GM23338 (cell line): ENCODE measurements at regions not wholly inside any gene's neighbourhood (a gene's known extent, or its start where the extent isn't known, plus 50 kb on each side); places are given as distances from the start of the nearest gene placed in this dataset.

Experiments
- ATAC-seq: fragments of 200-7000 bp; cut with Tn5 transposase; 3 replicates; pipeline ENCODE4 v1.9.1; 2020
- DNase-seq: peaks from one replicate; pipeline ENCODE4 v3.0.0-alpha.2; 2015; ENCODE audit warnings: low spot score
- H2AFZ ChIP-seq: fragments of 200-600 bp; sonication (generic); 2 replicates; pipeline ENCODE4 v1.8.0; 2016; ENCODE audit warnings: antibody characterized with exemption, mild to moderate bottlenecking, moderate library complexity
- H3F3A ChIP-seq: fragments of 200-600 bp; sonication (generic); replicated peaks from 2 replicates; pipeline ENCODE4 v1.8.0; 2017; ENCODE audit warnings: antibody characterized with exemption, mixed run types, low read depth
- H3K27ac ChIP-seq: fragments of 200-600 bp; sonication (generic); 2 replicates; pipeline ENCODE4 v1.6.1; 2016; ENCODE audit warnings: low read depth
- H3K27me3 ChIP-seq: fragments of 200-600 bp; sonication (generic); 2 replicates; pipeline ENCODE4 v1.8.0; 2016; ENCODE audit warnings: mild to moderate bottlenecking, mixed run types, moderate library complexity; ENCODE audit not compliant: insufficient read depth
- H3K36me3 ChIP-seq: fragments of 200-600 bp; sonication (generic); 2 replicates; pipeline ENCODE4 v1.8.0; 2016; ENCODE audit warnings: mild to moderate bottlenecking; ENCODE audit not compliant: insufficient read depth
- H3K4me1 ChIP-seq: fragments of 200-600 bp; sonication (generic); 2 replicates; pipeline ENCODE4 v1.8.0; 2016; ENCODE audit warnings: mild to moderate bottlenecking, moderate library complexity; ENCODE audit not compliant: insufficient read depth
- H3K4me2 ChIP-seq: fragments of 200-600 bp; sonication (generic); 2 replicates; pipeline ENCODE4 v1.7.1; 2017; ENCODE audit warnings: mixed run types
- H3K4me3 ChIP-seq: fragments of 200-600 bp; sonication (generic); 2 replicates; pipeline ENCODE4 v1.6.1; 2016; ENCODE audit warnings: mixed run types
- H3K79me2 ChIP-seq: fragments of 200-600 bp; sonication (generic); replicated peaks from 2 replicates; pipeline ENCODE4 v1.8.0; 2017; ENCODE audit warnings: mild to moderate bottlenecking; ENCODE audit not compliant: insufficient read depth
- H3K9me2 ChIP-seq: fragments of 200-600 bp; sonication (generic); 2 replicates; pipeline ENCODE4 v1.8.0; 2017; ENCODE audit not compliant: insufficient read depth
- H4K20me1 ChIP-seq: fragments of 200-600 bp; sonication (generic); replicated peaks from 2 replicates; pipeline ENCODE4 v1.8.0; 2017; ENCODE audit warnings: mild to moderate bottlenecking; ENCODE audit not compliant: insufficient read depth
- H3K27ac Mint-ChIP-seq: 2 replicates; pipeline ENCODE4 v1.8.0; 2020; ENCODE audit warnings: inconsistent platforms, mild to moderate bottlenecking, moderate library complexity, mixed read lengths
- H3K27me3 Mint-ChIP-seq: 3 replicates; pipeline ENCODE4 v1.8.0; 2022; ENCODE audit warnings: low read depth, mild to moderate bottlenecking, moderate library complexity, mixed read lengths, inconsistent platforms; ENCODE audit not compliant: insufficient read depth, poor library complexity
- H3K36me3 Mint-ChIP-seq: 3 replicates; pipeline ENCODE4 v1.8.0; 2021; ENCODE audit warnings: low read depth, mild to moderate bottlenecking, inconsistent platforms, moderate library complexity, mixed read lengths
- H3K4me1 Mint-ChIP-seq: 3 replicates; pipeline ENCODE4 v1.8.0; 2020; ENCODE audit warnings: mild to moderate bottlenecking, inconsistent platforms, mixed read lengths
- H3K4me3 Mint-ChIP-seq: 3 replicates; pipeline ENCODE4 v1.8.0; 2021; ENCODE audit warnings: moderate library complexity, mild to moderate bottlenecking, inconsistent platforms, mixed read lengths
- H3K9me3 Mint-ChIP-seq: 3 replicates; pipeline ENCODE4 v1.8.0; 2020; ENCODE audit warnings: moderate library complexity, mild to moderate bottlenecking, inconsistent platforms, mixed read lengths
- CREB1 ChIP-seq: fragments of 250-450 bp; sonication (Bioruptor Pico); IDR thresholded peaks from 2 replicates; pipeline ENCODE4 v1.5.0; 2020; ENCODE audit warnings: low read depth, mild to moderate bottlenecking, moderate library complexity
- EZH2 ChIP-seq: fragments of 200-600 bp; sonication (generic); IDR thresholded peaks from one replicate; pipeline ENCODE4 v1.8.0; 2017; ENCODE audit warnings: antibody characterized with exemption, mild to moderate bottlenecking, low read depth; ENCODE audit not compliant: unreplicated experiment
- EZH2phosphoT487 ChIP-seq: fragments of 200-600 bp; sonication (generic); IDR thresholded peaks from one replicate; pipeline ENCODE4 v1.8.1; 2018; ENCODE audit warnings: antibody characterized with exemption; ENCODE audit not compliant: unreplicated experiment
- JUNB ChIP-seq: IDR thresholded peaks from one replicate; pipeline ENCODE4 v1.6.1; 2016; ENCODE audit warnings: antibody characterized with exemption; ENCODE audit not compliant: unreplicated experiment
- NANOG ChIP-seq: IDR thresholded peaks from 2 replicates; pipeline ENCODE4 v1.6.1; 2016; ENCODE audit warnings: antibody characterized with exemption, borderline replicate concordance
- POLR2AphosphoS5 ChIP-seq: IDR thresholded peaks from 2 replicates; pipeline ENCODE4 v1.6.1; 2016; ENCODE audit warnings: antibody characterized with exemption, low read depth
- STAT1 ChIP-seq: IDR thresholded peaks from one replicate; pipeline ENCODE4 v1.6.1; 2016; ENCODE audit warnings: antibody characterized with exemption; ENCODE audit not compliant: unreplicated experiment
- ZNF114 ChIP-seq: fragments of 250-450 bp; sonication (Bioruptor Pico); IDR thresholded peaks from 2 replicates; pipeline ENCODE4 v1.5.0; 2020; ENCODE audit warnings: mild to moderate bottlenecking, moderate library complexity
- ZNF331 ChIP-seq: fragments of 250-450 bp; sonication (Bioruptor Pico); IDR thresholded peaks from 2 replicates; pipeline ENCODE4 v1.5.0; 2020; ENCODE audit warnings: low read depth, mild to moderate bottlenecking, moderate library complexity
- TF ChIP-seq, protein P1 (sequence below): IDR thresholded peaks from 2 replicates; pipeline ENCODE4 v1.6.1; 2016; ENCODE audit warnings: antibody characterized with exemption
- TF ChIP-seq, protein P2 (sequence below): IDR thresholded peaks from one replicate; pipeline ENCODE4 v1.6.1; 2018; ENCODE audit warnings: antibody characterized with exemption; ENCODE audit not compliant: unreplicated experiment
- TF ChIP-seq, protein P3 (sequence below): fragments of 250-450 bp; sonication (Bioruptor Pico); IDR thresholded peaks from 2 replicates; pipeline ENCODE4 v1.5.0; 2020; ENCODE audit warnings: mild to moderate bottlenecking, moderate library complexity
- TF ChIP-seq, protein P4 (sequence below), 2 experiments: fragments of 200-600 bp in 1 of 2; sonication (generic) in 1 of 2; conservative IDR thresholded peaks; 2 replicates each; pipeline versions ENCODE4 v1.5.1 to v1.6.1; 2016 to 2017; ENCODE audit warnings: antibody characterized with exemption in 2 of 2, low read depth in 2 of 2, mild to moderate bottlenecking in 2 of 2, moderate library complexity in 1 of 2

DNA sequence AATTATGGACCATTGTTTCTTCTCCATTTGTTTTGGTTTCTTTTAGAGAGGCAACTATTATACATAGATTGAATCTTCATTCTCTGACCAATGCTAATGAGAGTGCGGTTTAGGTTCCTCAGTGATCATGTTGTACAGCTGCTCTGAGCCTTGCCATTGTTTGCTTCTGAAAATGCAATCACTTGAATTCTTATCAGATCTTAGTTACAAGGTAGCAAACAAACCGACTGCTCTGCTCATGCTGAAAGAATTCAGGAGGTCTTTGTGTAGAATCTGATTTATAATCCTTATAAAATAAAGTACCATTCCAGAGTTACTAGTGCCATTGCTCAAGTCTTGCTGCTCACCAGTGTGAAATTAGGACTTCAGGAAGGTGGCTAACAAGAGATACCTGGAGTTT, 569.1 kb upstream of the ID4 start:
- no peaks in the 10 kb centered on the region for H3K79me2 ChIP-seq
- no peaks in the 10 kb centered on the region for H3K27me3 ChIP-seq
- no peaks in the 10 kb centered on the region for H3K36me3 ChIP-seq
- peak overlapping the region; percentile 43; the same call in 1 of the 2 replicates for H2AFZ ChIP-seq
- H4K20me1 ChIP-seq: no peaks in the 10 kb centered on the region
- no peak overlapping the region for H3K4me2 ChIP-seq
- Mint-ChIP-seq H3K36me3 (peaks cover 6% of the 10 kb centered on the region), H3K4me1 (no peaks in the 10 kb centered on the region), H3K27me3 (peaks cover 4% of the 10 kb centered on the region), H3K9me3 (peaks cover 9% of the 10 kb centered on the region), H3K27ac (no peak overlapping the region), H3K4me3 (no peak overlapping the region)
- no peak for DNase-seq
- no peak overlapping the region for H3K27ac ChIP-seq
- TF ChIP-seq CREB1 (CRISPR knock-in tag) (no peak), POLR2AphosphoS5 (no peak), NANOG (no peak), EZH2 (no peak), ZNF331 (CRISPR knock-in tag) (no peak), STAT1 (no peak), EZH2phosphoT487 (no peak), ZNF114 (no peak), JUNB (no peak)
- TF ChIP-seq, protein P1, sequence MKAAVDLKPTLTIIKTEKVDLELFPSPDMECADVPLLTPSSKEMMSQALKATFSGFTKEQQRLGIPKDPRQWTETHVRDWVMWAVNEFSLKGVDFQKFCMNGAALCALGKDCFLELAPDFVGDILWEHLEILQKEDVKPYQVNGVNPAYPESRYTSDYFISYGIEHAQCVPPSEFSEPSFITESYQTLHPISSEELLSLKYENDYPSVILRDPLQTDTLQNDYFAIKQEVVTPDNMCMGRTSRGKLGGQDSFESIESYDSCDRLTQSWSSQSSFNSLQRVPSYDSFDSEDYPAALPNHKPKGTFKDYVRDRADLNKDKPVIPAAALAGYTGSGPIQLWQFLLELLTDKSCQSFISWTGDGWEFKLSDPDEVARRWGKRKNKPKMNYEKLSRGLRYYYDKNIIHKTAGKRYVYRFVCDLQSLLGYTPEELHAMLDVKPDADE: no peak
- TF ChIP-seq, protein P2, sequence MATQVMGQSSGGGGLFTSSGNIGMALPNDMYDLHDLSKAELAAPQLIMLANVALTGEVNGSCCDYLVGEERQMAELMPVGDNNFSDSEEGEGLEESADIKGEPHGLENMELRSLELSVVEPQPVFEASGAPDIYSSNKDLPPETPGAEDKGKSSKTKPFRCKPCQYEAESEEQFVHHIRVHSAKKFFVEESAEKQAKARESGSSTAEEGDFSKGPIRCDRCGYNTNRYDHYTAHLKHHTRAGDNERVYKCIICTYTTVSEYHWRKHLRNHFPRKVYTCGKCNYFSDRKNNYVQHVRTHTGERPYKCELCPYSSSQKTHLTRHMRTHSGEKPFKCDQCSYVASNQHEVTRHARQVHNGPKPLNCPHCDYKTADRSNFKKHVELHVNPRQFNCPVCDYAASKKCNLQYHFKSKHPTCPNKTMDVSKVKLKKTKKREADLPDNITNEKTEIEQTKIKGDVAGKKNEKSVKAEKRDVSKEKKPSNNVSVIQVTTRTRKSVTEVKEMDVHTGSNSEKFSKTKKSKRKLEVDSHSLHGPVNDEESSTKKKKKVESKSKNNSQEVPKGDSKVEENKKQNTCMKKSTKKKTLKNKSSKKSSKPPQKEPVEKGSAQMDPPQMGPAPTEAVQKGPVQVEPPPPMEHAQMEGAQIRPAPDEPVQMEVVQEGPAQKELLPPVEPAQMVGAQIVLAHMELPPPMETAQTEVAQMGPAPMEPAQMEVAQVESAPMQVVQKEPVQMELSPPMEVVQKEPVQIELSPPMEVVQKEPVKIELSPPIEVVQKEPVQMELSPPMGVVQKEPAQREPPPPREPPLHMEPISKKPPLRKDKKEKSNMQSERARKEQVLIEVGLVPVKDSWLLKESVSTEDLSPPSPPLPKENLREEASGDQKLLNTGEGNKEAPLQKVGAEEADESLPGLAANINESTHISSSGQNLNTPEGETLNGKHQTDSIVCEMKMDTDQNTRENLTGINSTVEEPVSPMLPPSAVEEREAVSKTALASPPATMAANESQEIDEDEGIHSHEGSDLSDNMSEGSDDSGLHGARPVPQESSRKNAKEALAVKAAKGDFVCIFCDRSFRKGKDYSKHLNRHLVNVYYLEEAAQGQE: no peak
- TF ChIP-seq, protein P3, sequence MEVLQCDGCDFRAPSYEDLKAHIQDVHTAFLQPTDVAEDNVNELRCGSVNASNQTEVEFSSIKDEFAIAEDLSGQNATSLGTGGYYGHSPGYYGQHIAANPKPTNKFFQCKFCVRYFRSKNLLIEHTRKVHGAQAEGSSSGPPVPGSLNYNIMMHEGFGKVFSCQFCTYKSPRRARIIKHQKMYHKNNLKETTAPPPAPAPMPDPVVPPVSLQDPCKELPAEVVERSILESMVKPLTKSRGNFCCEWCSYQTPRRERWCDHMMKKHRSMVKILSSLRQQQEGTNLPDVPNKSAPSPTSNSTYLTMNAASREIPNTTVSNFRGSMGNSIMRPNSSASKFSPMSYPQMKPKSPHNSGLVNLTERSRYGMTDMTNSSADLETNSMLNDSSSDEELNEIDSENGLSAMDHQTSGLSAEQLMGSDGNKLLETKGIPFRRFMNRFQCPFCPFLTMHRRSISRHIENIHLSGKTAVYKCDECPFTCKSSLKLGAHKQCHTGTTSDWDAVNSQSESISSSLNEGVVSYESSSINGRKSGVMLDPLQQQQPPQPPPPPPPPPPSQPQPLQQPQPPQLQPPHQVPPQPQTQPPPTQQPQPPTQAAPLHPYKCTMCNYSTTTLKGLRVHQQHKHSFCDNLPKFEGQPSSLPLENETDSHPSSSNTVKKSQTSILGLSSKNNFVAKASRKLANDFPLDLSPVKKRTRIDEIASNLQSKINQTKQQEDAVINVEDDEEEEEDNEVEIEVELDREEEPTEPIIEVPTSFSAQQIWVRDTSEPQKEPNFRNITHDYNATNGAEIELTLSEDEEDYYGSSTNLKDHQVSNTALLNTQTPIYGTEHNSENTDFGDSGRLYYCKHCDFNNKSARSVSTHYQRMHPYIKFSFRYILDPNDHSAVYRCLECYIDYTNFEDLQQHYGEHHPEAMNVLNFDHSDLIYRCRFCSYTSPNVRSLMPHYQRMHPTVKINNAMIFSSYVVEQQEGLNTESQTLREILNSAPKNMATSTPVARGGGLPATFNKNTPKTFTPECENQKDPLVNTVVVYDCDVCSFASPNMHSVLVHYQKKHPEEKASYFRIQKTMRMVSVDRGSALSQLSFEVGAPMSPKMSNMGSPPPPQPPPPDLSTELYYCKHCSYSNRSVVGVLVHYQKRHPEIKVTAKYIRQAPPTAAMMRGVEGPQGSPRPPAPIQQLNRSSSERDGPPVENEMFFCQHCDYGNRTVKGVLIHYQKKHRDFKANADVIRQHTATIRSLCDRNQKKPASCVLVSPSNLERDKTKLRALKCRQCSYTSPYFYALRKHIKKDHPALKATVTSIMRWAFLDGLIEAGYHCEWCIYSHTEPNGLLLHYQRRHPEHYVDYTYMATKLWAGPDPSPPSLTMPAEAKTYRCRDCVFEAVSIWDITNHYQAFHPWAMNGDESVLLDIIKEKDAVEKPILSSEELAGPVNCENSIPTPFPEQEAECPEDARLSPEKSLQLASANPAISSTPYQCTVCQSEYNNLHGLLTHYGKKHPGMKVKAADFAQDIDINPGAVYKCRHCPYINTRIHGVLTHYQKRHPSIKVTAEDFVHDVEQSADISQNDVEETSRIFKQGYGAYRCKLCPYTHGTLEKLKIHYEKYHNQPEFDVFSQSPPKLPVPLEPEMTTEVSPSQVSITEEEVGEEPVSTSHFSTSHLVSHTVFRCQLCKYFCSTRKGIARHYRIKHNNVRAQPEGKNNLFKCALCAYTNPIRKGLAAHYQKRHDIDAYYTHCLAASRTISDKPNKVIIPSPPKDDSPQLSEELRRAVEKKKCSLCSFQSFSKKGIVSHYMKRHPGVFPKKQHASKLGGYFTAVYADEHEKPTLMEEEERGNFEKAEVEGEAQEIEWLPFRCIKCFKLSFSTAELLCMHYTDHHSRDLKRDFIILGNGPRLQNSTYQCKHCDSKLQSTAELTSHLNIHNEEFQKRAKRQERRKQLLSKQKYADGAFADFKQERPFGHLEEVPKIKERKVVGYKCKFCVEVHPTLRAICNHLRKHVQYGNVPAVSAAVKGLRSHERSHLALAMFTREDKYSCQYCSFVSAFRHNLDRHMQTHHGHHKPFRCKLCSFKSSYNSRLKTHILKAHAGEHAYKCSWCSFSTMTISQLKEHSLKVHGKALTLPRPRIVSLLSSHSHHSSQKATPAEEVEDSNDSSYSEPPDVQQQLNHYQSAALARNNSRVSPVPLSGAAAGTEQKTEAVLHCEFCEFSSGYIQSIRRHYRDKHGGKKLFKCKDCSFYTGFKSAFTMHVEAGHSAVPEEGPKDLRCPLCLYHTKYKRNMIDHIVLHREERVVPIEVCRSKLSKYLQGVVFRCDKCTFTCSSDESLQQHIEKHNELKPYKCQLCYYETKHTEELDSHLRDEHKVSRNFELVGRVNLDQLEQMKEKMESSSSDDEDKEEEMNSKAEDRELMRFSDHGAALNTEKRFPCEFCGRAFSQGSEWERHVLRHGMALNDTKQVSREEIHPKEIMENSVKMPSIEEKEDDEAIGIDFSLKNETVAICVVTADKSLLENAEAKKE (CRISPR knock-in tag): no peak
- TF ChIP-seq, protein P4, sequence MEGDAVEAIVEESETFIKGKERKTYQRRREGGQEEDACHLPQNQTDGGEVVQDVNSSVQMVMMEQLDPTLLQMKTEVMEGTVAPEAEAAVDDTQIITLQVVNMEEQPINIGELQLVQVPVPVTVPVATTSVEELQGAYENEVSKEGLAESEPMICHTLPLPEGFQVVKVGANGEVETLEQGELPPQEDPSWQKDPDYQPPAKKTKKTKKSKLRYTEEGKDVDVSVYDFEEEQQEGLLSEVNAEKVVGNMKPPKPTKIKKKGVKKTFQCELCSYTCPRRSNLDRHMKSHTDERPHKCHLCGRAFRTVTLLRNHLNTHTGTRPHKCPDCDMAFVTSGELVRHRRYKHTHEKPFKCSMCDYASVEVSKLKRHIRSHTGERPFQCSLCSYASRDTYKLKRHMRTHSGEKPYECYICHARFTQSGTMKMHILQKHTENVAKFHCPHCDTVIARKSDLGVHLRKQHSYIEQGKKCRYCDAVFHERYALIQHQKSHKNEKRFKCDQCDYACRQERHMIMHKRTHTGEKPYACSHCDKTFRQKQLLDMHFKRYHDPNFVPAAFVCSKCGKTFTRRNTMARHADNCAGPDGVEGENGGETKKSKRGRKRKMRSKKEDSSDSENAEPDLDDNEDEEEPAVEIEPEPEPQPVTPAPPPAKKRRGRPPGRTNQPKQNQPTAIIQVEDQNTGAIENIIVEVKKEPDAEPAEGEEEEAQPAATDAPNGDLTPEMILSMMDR (conservative IDR thresholded peaks at IDR 0.05; ENCODE audit: low read depth in 2 of 2): no peak
- no peaks in the 10 kb centered on the region for H3K9me2 ChIP-seq
- no peaks in the 10 kb centered on the region for H3F3A ChIP-seq
- no peak overlapping the region for H3K4me3 ChIP-seq
- ATAC-seq: no peak
- H3K4me1 ChIP-seq: no peaks in the 10 kb centered on the region
